ENCODE measurements at regions not wholly inside any gene's neighbourhood (a gene's known extent, or its start where the extent isn't known, plus 50 kb on each side); places are given as distances from the start of the nearest gene placed in this dataset.
"Not testable (repeated sequence)": the region's sequence is repeated elsewhere in the genome, so short reads cannot be mapped to it uniquely, and the experiment has no call there.

- DNase-seq (ENCODE audit: extremely low read depth in 1 of 2, low read depth in 1 of 2), result no peak
Measured at GRCh38 chr2:8605351-8606065, 76.3 kb upstream of the ID2 start.

- DNase-seq (ENCODE audit: extremely low read depth in 1 of 2, low read depth in 1 of 2), result no peak
Measured at GRCh38 chr2:8606226-8606625, 75.6 kb upstream of the ID2 start.

GRCh38 chr2:8606649-8607550 lies 75.0 kb upstream of the ID2 start:
- no peak for DNase-seq (ENCODE audit: extremely low read depth in 1 of 2, low read depth in 1 of 2)

- DNase-seq (ENCODE audit: extremely low read depth in 1 of 2, low read depth in 1 of 2), result no peak
Measured at GRCh38 chr2:8607606-8608005, 74.2 kb upstream of the ID2 start.

- peak in 1 of 2 donors; percentile 42 for DNase-seq (ENCODE audit: extremely low read depth in 1 of 2, low read depth in 1 of 2)
Measured at GRCh38 chr2:8608411-8608954, 73.4 kb upstream of the ID2 start.

- DNase-seq (ENCODE audit: extremely low read depth in 1 of 2, low read depth in 1 of 2), result no peak
Measured at GRCh38 chr2:8609357-8609811, 72.5 kb upstream of the ID2 start.

GRCh38 chr2:8610775-8611174 lies 71.1 kb upstream of the ID2 start:
- not testable (repeated sequence) for DNase-seq (ENCODE audit: extremely low read depth in 1 of 2, low read depth in 1 of 2)

GRCh38 chr2:8611246-8611645 lies 70.6 kb upstream of the ID2 start:
- no peak for DNase-seq (ENCODE audit: extremely low read depth in 1 of 2, low read depth in 1 of 2)

GRCh38 chr2:8611700-8612099 lies 70.2 kb upstream of the ID2 start:
- no peak for DNase-seq (ENCODE audit: extremely low read depth in 1 of 2, low read depth in 1 of 2)

GRCh38 chr2:8612734-8613179 lies 69.1 kb upstream of the ID2 start:
- no peak for DNase-seq (ENCODE audit: extremely low read depth in 1 of 2, low read depth in 1 of 2)

GRCh38 chr2:8613207-8613999 lies 68.5 kb upstream of the ID2 start:
- not testable (repeated sequence) for DNase-seq (ENCODE audit: extremely low read depth in 1 of 2, low read depth in 1 of 2)

GRCh38 chr2:8614646-8615045 lies 67.2 kb upstream of the ID2 start:
- no peak for DNase-seq (ENCODE audit: extremely low read depth in 1 of 2, low read depth in 1 of 2)

GRCh38 chr2:8615252-8615575 lies 66.6 kb upstream of the ID2 start:
- no peak for DNase-seq (ENCODE audit: extremely low read depth in 1 of 2, low read depth in 1 of 2)

- no peak for DNase-seq (ENCODE audit: extremely low read depth in 1 of 2, low read depth in 1 of 2)
Measured at GRCh38 chr2:8615576-8616281, 66.1 kb upstream of the ID2 start.

GRCh38 chr2:8617048-8617447 lies 64.8 kb upstream of the ID2 start:
- no peak for DNase-seq (ENCODE audit: extremely low read depth in 1 of 2, low read depth in 1 of 2)

GRCh38 chr2:8617590-8617989 lies 64.3 kb upstream of the ID2 start:
- no peak for DNase-seq (ENCODE audit: extremely low read depth in 1 of 2, low read depth in 1 of 2)

- no peak for DNase-seq (ENCODE audit: extremely low read depth in 1 of 2, low read depth in 1 of 2)
Measured at GRCh38 chr2:8619071-8619470, 62.8 kb upstream of the ID2 start.

- DNase-seq (ENCODE audit: extremely low read depth in 1 of 2, low read depth in 1 of 2), result no peak
Measured at GRCh38 chr2:8620611-8621382, 61.1 kb upstream of the ID2 start.

- no peak for DNase-seq (ENCODE audit: extremely low read depth in 1 of 2, low read depth in 1 of 2)
Measured at GRCh38 chr2:8622199-8622911, 59.5 kb upstream of the ID2 start.
